Stimulated activated naive CD8-positive, alpha-beta T cell treated with anti-CD3 and anti-CD28 coated beads, Interleukin-15, amount 100 ng/mL, for 72 hours (primary cell): ENCODE measurements at regions not wholly inside any gene's neighbourhood (a gene's known extent, or its start where the extent isn't known, plus 50 kb on each side); places are given as distances from the start of the nearest gene placed in this dataset.

Experiments
- ATAC-seq: fragments of 150-1000 bp; cut with Tn5 transposase; 2 replicates; pipeline ENCODE4 v1.10.0; 2021; ENCODE audit warnings: mild to moderate bottlenecking, moderate library complexity
- DNase-seq, 2 donors: peaks; one replicate each; pipeline ENCODE4 v3.0.0; 2021 to 2022
- H3K27ac Mint-ChIP-seq, 2 donors: one replicate each; pipeline ENCODE4 v1.8.0; 2022; ENCODE audit warnings: mild to moderate bottlenecking in 2 of 2, mixed read lengths in 2 of 2, moderate library complexity in 2 of 2
- H3K27me3 Mint-ChIP-seq: one replicate; pipeline ENCODE4 v1.8.0; 2022; ENCODE audit warnings: mixed read lengths
- H3K4me1 Mint-ChIP-seq: one replicate; pipeline ENCODE4 v1.8.0; 2022; ENCODE audit warnings: mild to moderate bottlenecking, mixed read lengths
- H3K4me3 Mint-ChIP-seq, 2 donors: one replicate each; pipeline ENCODE4 v1.8.0; 2022; ENCODE audit warnings: mild to moderate bottlenecking in 2 of 2, mixed read lengths in 2 of 2, moderate library complexity in 1 of 2
- H3K9me3 Mint-ChIP-seq, 2 donors: one replicate each; pipeline ENCODE4 v1.8.0; 2022; ENCODE audit warnings: mixed read lengths in 2 of 2

DNA sequence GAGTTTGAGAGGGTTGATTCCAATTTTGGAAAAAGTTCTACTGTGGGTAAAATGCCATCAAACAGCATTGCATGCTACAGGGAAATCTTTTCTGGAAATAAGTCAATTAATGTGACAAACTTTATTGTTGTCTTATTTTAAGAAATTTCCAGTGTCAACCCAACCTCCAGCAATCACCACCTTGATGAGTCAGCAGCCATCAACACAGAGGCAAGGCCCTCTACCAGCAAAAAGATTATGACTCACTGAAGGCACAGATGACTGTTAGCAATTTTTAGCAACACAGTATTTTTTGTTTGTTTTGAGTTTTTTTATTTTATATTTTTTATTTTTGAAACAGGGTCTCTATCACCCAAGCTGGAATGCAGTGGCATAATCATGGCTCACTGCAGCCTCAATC, 165.4 kb upstream of the C1QTNF7 start:
- H3K9me3 Mint-ChIP-seq = peaks cover 15 to 18% of the 10 kb centered on the region in 2 donors
- H3K27me3 Mint-ChIP-seq = no peaks in the 10 kb centered on the region
- H3K4me3 Mint-ChIP-seq = no peak overlapping the region
- DNase-seq = no peak
- H3K4me1 Mint-ChIP-seq = no peaks in the 10 kb centered on the region
- no peak for ATAC-seq
- H3K27ac Mint-ChIP-seq = no peak overlapping the region

DNA sequence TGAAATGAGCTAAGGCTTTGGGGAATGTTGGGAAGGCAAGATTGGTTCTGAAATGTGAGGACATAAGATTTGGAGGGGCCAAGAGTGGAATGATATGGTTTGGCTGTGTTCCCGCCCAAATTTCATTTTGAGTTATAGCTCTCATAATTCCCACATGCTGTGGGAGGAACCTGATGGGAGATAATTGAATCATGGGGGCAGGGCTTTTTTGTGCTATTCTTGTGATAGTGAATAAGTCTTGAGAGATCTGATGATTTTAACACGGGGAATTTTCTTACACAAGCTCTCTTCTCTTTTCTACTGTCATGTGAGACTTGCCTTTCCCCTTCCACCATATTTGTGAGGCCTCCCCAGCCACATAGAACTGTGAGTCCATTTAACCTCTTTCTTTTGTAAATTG, 157.6 kb upstream of the C1QTNF7 start:
- Mint-ChIP-seq H3K27ac (no peak overlapping the region), H3K9me3 (peaks cover 34 to 45% of the 10 kb centered on the region in 2 donors), H3K4me1 (no peaks in the 10 kb centered on the region), H3K27me3 (no peaks in the 10 kb centered on the region), H3K4me3 (no peak overlapping the region)
- no peak for ATAC-seq
- DNase-seq = no peak

DNA sequence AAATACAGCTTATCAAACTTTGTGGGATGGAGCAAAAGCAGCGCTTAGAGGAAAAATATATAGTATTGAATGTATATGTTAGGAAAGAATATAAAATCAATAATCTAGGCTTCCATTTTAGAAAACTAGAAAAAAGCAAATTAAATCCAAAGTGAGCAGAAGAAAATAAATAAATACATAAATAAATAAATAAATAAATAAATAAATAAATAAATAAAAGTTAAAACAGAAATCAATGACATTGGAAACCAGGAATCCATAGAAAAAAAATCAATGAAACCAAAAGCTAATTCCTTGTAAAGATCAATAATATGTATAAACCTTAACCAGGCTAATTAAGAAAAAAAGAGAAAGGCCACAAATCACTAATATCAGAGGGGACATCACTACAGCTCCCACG, 141.8 kb upstream of the C1QTNF7 start:
- Mint-ChIP-seq H3K4me3 (no peak overlapping the region), H3K27me3 (no peaks in the 10 kb centered on the region), H3K27ac (no peak overlapping the region), H3K4me1 (no peaks in the 10 kb centered on the region), H3K9me3 (no peaks in the 10 kb centered on the region)
- ATAC-seq (no peak), DNase-seq (no peak)

DNA sequence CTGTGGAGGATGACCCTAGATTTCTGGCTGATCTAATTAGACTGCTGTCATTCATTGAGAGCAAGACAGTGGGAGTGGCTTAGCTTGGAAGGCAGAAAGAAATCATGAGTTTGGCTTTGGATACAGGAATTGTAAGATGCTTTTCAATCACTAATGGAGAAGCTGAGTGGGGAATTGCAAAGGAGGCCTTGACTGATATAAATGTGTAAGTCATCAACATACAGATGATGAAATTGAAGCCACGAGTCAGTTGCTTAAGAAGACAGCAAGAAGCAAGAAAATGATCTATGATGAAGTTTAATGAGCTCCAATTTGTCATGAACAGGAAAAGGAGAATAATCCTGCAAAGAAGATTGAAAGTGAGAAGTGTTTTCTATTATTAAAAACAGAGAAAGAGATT, 136.7 kb upstream of the C1QTNF7 start:
- ATAC-seq (no peak), DNase-seq (no peak)
- no peaks in the 10 kb centered on the region for H3K27me3 Mint-ChIP-seq

DNA sequence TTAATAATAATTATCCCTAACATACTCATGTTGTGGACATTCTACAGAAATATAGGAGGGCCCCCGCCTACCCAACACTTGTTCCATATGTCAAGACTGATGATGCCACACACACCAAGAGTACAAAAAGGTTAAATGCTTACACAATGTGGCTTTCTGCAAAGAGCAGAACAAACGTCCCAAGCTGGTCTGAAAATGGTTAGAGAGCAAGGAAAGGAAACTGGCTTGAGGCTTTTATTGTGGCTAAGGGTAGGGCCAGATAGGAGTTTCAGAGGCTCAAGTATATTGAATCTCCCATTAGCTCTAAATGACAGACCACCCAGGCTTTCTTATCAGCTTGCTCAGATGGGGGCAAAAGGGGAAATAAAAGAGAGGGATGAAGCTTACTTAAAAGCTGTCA, 134.1 kb upstream of the C1QTNF7 start:
- no peak for DNase-seq
- H3K4me3 Mint-ChIP-seq = no peak overlapping the region
- no peaks in the 10 kb centered on the region for H3K9me3 Mint-ChIP-seq
- no peaks in the 10 kb centered on the region for H3K27me3 Mint-ChIP-seq
- H3K4me1 Mint-ChIP-seq = no peaks in the 10 kb centered on the region
- no peak for ATAC-seq
- peak overlapping the region in 1 of 2 donors; percentile 3 for H3K27ac Mint-ChIP-seq

More for the DNA sequence above, 136.7 kb upstream of the C1QTNF7 start:
- H3K4me3 Mint-ChIP-seq = no peak overlapping the region
- H3K4me1 Mint-ChIP-seq = no peaks in the 10 kb centered on the region
- no peak overlapping the region for H3K27ac Mint-ChIP-seq
- no peaks in the 10 kb centered on the region for H3K9me3 Mint-ChIP-seq

DNA sequence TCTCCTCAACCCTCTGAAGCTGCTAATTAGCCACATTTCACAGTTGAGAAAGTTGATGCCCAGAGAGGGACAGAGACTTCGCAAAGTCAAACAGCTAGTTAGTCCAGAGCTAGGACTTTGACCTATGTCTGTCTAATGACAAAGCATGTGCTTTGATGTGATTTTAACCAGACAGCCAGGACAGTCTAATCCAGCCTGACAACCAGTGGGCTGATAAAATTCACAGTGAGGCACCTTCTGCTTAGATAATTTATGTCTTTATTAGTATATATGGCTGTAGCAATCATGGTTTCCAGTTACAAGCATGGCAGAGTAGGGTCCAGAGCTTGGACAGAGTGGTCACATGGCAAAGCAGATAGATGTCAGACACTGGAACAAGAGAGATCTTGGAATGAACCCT, 133.6 kb upstream of the C1QTNF7 start:
- no peaks in the 10 kb centered on the region for H3K9me3 Mint-ChIP-seq
- no peaks in the 10 kb centered on the region for H3K4me1 Mint-ChIP-seq
- ATAC-seq (no peak), DNase-seq (no peak)
- H3K27ac Mint-ChIP-seq = no peak overlapping the region
- H3K27me3 Mint-ChIP-seq = no peaks in the 10 kb centered on the region
- no peak overlapping the region for H3K4me3 Mint-ChIP-seq

DNA sequence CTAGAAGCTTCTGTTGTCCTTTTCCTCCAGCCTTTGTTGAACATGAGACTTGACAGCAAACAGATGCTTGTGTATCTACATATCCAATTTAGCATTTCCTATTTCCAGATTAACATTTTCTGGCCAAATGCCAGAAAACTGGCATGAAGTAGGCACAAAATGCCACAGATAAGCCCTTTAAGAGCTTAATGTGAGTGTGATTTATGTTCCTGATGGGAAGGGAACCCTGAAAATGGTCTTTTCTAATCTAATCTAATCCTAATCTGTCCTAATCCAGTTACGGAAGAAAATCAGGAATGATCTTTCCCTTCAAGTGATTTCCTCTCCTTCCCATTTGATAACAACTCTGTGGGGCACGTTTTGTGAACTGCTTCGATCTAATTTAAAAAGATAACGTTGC, 133.0 kb upstream of the C1QTNF7 start:
- Mint-ChIP-seq H3K9me3 (no peaks in the 10 kb centered on the region), H3K4me3 (no peak overlapping the region), H3K4me1 (no peaks in the 10 kb centered on the region), H3K27me3 (no peaks in the 10 kb centered on the region), H3K27ac (no peak overlapping the region)
- no peak for ATAC-seq
- DNase-seq = no peak

DNA sequence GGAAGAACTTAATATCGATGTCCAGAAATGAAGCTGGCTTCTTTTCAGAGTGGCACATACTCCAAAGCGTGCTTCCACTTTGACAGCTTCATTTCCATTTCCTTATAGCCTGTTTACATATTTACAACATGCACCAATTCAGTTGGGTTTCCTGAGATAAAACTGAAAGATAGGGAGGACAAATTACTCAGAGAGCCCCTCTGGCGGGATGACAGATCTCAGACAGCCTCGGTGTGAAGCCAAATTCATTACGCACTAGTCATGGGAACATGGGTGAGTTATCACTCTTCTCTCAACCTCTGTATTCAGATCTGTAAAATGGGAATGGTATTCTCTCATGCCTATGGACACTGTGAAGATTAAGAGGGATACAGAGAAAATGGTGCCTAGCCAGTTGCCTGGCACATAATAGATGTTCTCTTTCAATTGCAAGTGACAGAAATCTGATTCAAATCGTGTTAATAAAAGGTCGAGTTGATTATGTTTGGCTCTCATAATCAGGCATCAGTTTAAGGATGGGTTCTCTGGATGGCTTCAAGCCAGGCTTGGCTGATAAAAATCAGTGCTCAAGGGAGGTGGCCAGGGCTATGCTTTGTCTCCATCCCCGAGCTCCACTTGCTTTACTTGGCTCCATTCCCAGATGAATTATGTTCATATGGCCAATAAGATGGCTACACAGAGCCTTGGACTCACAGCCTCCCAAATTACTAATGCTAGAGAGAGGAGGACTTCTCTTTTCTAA, 132.2 kb upstream of the C1QTNF7 start:
- Mint-ChIP-seq H3K27me3 (no peaks in the 10 kb centered on the region), H3K4me3 (no peak overlapping the region), H3K9me3 (no peaks in the 10 kb centered on the region), H3K27ac (peak overlapping the region in 1 of 2 donors; percentile 21), H3K4me1 (no peaks in the 10 kb centered on the region)
- DNase-seq (no peak), ATAC-seq (no peak)

DNA sequence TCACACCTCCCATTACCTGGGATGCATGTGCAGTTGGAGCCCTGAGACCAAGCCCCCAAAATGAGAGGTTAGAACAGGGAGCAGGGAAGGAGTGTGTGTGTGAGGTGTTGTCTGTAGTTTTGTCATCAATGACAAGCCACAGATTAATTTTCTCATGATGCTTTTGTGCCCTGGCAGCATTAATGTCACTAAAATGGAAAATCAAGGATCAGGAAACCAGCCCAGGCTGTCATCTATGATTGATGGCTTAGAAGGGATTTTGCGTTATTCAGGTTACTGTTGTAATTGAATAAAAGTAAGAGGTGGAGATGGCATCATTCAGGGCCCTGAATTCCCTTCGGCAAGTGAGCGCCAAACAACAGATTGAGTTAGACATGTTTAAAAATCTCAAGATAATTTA, 130.5 kb upstream of the C1QTNF7 start:
- Mint-ChIP-seq H3K27me3 (no peaks in the 10 kb centered on the region), H3K27ac (no peak overlapping the region), H3K9me3 (no peaks in the 10 kb centered on the region), H3K4me3 (no peak overlapping the region), H3K4me1 (no peaks in the 10 kb centered on the region)
- ATAC-seq (no peak), DNase-seq (no peak)

DNA sequence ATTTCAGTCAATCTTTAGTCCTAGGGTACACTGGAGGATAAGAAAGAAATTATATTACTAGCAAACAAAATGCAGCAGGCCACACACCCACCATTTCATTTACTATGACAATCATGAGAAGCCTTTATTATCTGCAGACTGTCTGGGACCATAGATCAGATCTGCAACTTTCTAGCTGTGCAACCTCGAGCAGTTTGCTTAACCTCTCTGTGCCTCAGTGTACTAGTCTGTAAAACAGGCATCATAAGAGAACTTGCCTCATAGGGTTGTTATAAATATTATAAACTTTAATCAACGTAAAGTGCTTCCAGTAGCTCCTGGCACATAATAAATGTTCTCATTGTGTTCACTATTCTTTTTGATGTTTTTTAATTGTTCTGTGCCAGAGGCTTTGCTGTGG, 128.2 kb upstream of the C1QTNF7 start:
- Mint-ChIP-seq H3K9me3 (no peaks in the 10 kb centered on the region), H3K27ac (no peak overlapping the region), H3K4me1 (no peaks in the 10 kb centered on the region), H3K27me3 (no peaks in the 10 kb centered on the region), H3K4me3 (no peak overlapping the region)
- ATAC-seq (no peak), DNase-seq (no peak)

DNA sequence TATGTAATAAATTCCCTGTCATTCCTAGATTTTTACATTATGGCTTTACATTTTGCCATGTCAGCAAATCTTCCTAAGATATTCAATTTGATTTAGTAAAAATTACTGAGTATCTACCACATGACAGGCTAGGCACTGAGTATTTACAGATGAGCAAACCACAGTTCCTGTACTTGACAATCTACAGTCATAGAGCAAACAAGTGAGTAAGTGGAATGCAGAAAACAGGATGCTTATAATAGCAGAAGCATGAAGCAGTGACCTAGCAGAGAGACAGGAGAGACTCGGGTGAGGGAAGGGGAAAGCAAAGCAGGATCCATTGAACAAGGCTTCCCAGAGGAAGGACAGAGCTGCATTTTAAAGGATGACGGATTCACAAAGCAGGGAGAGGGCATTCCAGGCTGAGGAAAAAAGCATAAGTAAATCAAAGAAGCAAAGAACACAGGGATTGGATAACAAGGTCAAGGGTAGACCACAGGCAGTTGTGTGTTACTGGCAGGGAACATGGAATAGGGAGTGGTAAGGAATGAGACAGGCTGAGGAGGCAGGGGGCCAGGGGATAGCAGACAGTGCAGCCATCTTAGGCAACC, 124.7 kb upstream of the C1QTNF7 start:
- H3K27me3 Mint-ChIP-seq = no peaks in the 10 kb centered on the region
- no peaks in the 10 kb centered on the region for H3K4me1 Mint-ChIP-seq
- no peak overlapping the region for H3K27ac Mint-ChIP-seq
- ATAC-seq = no peak
- DNase-seq = no peak
- no peak overlapping the region for H3K4me3 Mint-ChIP-seq
- H3K9me3 Mint-ChIP-seq = no peaks in the 10 kb centered on the region

DNA sequence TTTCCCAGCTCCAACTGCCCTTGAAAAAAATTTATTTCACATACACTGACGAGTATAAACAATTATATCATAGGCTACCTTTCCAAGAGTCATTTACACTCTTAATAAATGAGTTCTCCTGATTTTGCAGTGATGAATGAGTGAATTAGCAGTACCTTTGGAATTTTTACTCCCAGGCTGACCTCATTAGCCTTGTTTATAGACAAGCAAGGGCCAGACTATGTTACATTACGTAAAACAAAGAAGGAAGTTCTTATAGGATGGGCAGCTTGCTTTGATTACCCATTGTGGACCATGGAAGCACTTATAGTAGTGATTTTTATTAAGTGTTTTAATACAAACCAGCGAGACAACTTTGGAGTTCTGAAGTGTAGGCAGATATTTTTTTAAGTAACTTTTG, 112.9 kb upstream of the C1QTNF7 start:
- no peaks in the 10 kb centered on the region for H3K27me3 Mint-ChIP-seq
- no peaks in the 10 kb centered on the region for H3K4me1 Mint-ChIP-seq
- peaks cover 1 to 2% of the 10 kb centered on the region in 2 donors for H3K9me3 Mint-ChIP-seq
- ATAC-seq (no peak), DNase-seq (no peak)
- H3K4me3 Mint-ChIP-seq = no peak overlapping the region
- no peak overlapping the region for H3K27ac Mint-ChIP-seq

DNA sequence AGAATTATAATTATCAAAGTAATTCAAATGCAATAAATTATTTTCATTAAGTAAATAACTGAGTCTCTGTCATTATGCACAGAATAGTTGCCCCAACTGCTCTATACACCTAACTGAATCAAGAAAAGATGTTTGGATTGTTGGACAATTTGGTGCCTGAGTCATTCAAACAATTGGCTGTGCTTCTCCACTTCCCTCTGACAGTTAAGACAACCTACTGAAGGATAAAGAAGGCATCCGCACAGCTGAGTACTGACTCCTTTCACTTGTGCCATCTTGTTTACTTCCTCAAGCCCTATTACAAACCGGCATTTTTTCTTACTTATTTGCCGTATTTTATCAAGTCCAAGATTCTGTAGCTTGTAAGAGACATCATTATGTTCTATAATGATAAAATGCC, 110.6 kb upstream of the C1QTNF7 start:
- ATAC-seq = no peak
- Mint-ChIP-seq H3K9me3 (no peaks in the 10 kb centered on the region), H3K4me3 (no peak overlapping the region), H3K27ac (no peak overlapping the region), H3K4me1 (no peaks in the 10 kb centered on the region), H3K27me3 (peaks cover 10% of the 10 kb centered on the region)
- no peak for DNase-seq

DNA sequence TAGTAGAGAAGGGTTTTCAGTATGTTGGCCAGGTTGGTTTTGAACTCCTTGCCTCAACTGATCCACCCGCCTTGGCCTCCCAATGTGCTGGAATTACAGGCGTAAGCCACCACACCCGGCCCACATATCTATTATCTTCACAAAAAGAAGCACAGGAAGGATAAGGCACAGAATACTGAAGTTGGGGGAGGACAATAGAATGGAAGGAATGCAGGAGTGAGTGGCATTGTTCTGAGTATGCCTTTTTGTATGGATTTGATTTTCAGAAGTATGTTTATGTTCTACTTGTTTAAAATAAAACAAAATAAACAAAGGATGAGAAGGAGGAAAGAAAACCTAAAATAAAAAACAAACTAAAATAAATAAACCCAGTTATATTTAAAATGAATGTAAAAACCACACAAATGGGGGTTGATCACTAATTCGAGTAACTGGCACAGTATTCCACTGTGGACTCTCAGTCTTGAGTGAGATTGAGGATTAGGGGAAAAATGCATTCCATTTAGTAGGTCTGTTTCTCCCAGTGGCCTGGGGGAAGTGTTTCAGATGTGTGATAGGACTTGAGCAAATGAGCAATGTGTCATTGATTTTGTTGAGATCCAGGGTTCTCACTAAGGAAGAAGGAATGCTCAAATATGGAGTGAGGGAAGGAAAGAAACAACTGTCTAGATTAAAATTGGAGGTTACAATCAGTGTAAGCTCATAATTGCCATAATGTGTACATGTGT, 109.0 kb upstream of the C1QTNF7 start:
- DNase-seq = no peak
- H3K27me3 Mint-ChIP-seq = peaks cover 13% of the 10 kb centered on the region
- no peaks in the 10 kb centered on the region for H3K9me3 Mint-ChIP-seq
- H3K4me1 Mint-ChIP-seq = no peaks in the 10 kb centered on the region
- no peak overlapping the region for H3K27ac Mint-ChIP-seq
- ATAC-seq = no peak
- H3K4me3 Mint-ChIP-seq = no peak overlapping the region

DNA sequence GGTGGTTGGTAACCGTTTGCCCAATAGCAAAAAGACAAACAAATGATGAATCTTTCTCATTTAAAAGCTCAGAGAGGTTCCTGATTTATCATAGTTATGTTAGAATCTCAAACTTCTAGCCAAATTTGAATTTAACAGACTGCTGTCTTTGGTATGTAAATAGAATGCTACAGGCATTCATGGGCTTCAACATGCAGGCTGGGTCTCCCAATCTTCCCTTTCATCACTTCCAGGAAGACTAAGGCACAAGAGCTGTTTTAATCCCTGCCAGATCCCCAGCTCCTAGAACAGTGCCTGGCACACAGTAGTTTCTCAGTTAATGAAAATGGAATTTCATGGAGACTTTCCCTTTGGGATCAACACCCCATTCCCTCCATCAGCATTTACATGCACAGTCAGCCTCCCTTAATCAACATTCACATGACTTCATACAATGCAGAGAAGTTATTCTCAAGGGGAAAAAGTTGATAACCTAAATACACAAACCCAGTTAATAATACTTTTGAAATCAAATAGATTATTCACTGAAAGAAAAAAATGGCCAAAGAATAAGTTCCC, 107.6 kb upstream of the C1QTNF7 start:
- DNase-seq = no peak
- no peak for ATAC-seq
- H3K9me3 Mint-ChIP-seq = no peaks in the 10 kb centered on the region
- no peaks in the 10 kb centered on the region for H3K4me1 Mint-ChIP-seq
- peaks cover 13% of the 10 kb centered on the region for H3K27me3 Mint-ChIP-seq
- no peak overlapping the region for H3K27ac Mint-ChIP-seq
- H3K4me3 Mint-ChIP-seq = no peak overlapping the region

DNA sequence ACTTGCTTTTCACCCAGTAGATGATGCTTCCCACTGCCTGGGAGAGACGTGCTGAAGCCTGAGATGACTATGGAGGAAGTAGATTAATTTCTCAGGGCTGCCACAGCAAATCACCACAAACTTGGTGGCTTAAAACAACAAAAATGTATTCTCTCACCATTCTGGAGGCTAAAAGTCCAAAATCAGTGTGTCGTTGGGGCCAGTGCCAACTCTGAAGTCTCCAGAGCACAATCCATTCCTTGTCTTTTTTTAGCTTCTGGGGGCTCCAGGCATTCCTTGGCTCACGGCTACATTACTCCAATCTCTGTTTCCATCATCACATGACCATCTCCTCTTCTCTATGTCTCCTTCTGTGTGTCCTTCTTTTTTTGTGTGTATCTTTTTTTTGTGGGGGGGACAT, 105.8 kb upstream of the C1QTNF7 start:
- Mint-ChIP-seq H3K27me3 (peaks cover 13% of the 10 kb centered on the region), H3K9me3 (no peaks in the 10 kb centered on the region), H3K4me3 (no peak overlapping the region), H3K4me1 (no peaks in the 10 kb centered on the region), H3K27ac (no peak overlapping the region)
- DNase-seq = no peak
- no peak for ATAC-seq
